Adrenal gland (tissue), 9 donors: ENCODE measurements at regions not wholly inside any gene's neighbourhood (a gene's known extent, or its start where the extent isn't known, plus 50 kb on each side); places are given as distances from the start of the nearest gene placed in this dataset.

ENCODE experiments used
- DNase-seq, 7 donors: peaks; one replicate each; pipeline ENCODE4 v3.0.0-alpha.2; 2019 to 2020
- H3K27ac ChIP-seq, 5 donors: fragments of 200-600 bp; sonication (generic) in 4 of 5; 1 replicate in 3 of 5; 2 replicates in 2 of 5; pipeline versions ENCODE4 v1.5.1 to v1.8.0; 2016 to 2020; ENCODE audit warnings: mild to moderate bottlenecking in 1 of 5
- H3K27me3 ChIP-seq: fragments of 200-600 bp; 2 replicates; pipeline ENCODE4 v1.8.0; 2021
- H3K36me3 ChIP-seq, 2 donors: fragments of 200-600 bp; replicated peaks in 1 of 2; 1 replicate in 1 of 2; 2 replicates in 1 of 2; pipeline versions ENCODE4 v1.5.1 to v1.8.0; 2018 to 2022
- H3K4me1 ChIP-seq, 2 donors: fragments of 200-600 bp; replicated peaks in 1 of 2; 1 replicate in 1 of 2; 2 replicates in 1 of 2; pipeline versions ENCODE4 v1.5.1 to v1.8.0; 2018 to 2021
- H3K4me3 ChIP-seq, 4 donors: fragments of 200-600 bp; sonication (generic) in 3 of 4; one replicate each; pipeline ENCODE4 v1.5.1; 2016 to 2018
- H3K9me3 ChIP-seq, 3 donors: fragments of 200-600 bp; sonication (generic) in 1 of 3; replicated peaks in 1 of 3; 1 replicate in 2 of 3; 2 replicates in 1 of 3; pipeline versions ENCODE4 v1.5.1 to v1.8.0; 2016 to 2021
- CTCF ChIP-seq, 6 experiments: fragments of 450-650 bp in 4 of 6; fragments of 200-600 bp in 2 of 6; sonication (generic) in 1 of 6; IDR thresholded peaks; 1 replicate in 5 of 6; 2 replicates in 1 of 6; pipeline versions ENCODE4 v1.5.1 to v1.8.0; 2016 to 2021; ENCODE audit warnings: antibody characterized with exemption in 6 of 6, mild to moderate bottlenecking in 2 of 6, moderate library complexity in 1 of 6
- POLR2A ChIP-seq, 2 donors: fragments of 450-650 bp; IDR thresholded peaks; one replicate each; pipeline ENCODE4 v1.6.1; 2017; ENCODE audit warnings: antibody characterized with exemption in 2 of 2, mild to moderate bottlenecking in 2 of 2, moderate library complexity in 1 of 2
- WGBS, 4 donors: extraction: QIAGEN DNeasy Blood & Tissue Kit in 2 of 4; methylation state at CpG; one replicate each; pipeline versions ENCODE4 v1.1.5 to v1.1.7; 2013 to 2017; 5-methylcytosine and 5-hydroxymethylcytosine counted together
- intact Hi-C, 2 donors: fragments of 100-400 bp; cut with DNase I; formaldehyde crosslinking; loops; one replicate each; pipeline versions ENCODE4 v1.14.1 to v1.15.0; 2022 to 2023
- donor health status: healthy with polysubstance abuse.
- donor health status: Bipolar disorder and iron deficiency.
- donor health status: DM: yes; HTN: yes; CAD: no.
- donor health status: DM: no; HTN: no; CAD: no.
- donor health status: DM: no; HTN: no; CAD: no.

GRCh38 chr6:132215805-132216204 is 185.5 kb downstream of the MOXD1 start:
- H3K27ac ChIP-seq: no peak overlapping the region
- no peaks in the 10 kb centered on the region for H3K9me3 ChIP-seq
- H3K27me3 ChIP-seq: no peaks in the 10 kb centered on the region
- 51 to 67% (median 64%) methylated on average over 2 of the region's 2 CpGs for WGBS, 4 donors
- H3K4me1 ChIP-seq: no peaks in the 10 kb centered on the region
- H3K4me3 ChIP-seq: no peak overlapping the region
- H3K36me3 ChIP-seq: no peaks in the 10 kb centered on the region
- TF ChIP-seq POLR2A (IDR thresholded peaks at IDR 0.05) (no peak), CTCF (IDR thresholded peaks at IDR 0.05) (no peak)
- intact Hi-C loops: no loop called here
- no peak for DNase-seq

GRCh38 chr6:132214716-132215115 is 186.6 kb downstream of the MOXD1 start:
- intact Hi-C loops: no loop called here
- Histone ChIP-seq H3K27ac (no peak overlapping the region), H3K27me3 (no peaks in the 10 kb centered on the region), H3K36me3 (no peaks in the 10 kb centered on the region), H3K4me3 (no peak overlapping the region), H3K4me1 (no peaks in the 10 kb centered on the region), H3K9me3 (no peaks in the 10 kb centered on the region)
- DNase-seq: no peak
- WGBS, 4 donors: 56 to 70% (median 61%) methylated on average over 2 of the region's 2 CpGs
- TF ChIP-seq CTCF (IDR thresholded peaks at IDR 0.05): no peak
- no peak for TF ChIP-seq POLR2A (IDR thresholded peaks at IDR 0.05)

GRCh38 chr6:132213732-132214131 is 187.5 kb downstream of the MOXD1 start:
- Histone ChIP-seq H3K36me3 (no peaks in the 10 kb centered on the region), H3K4me1 (no peaks in the 10 kb centered on the region), H3K4me3 (no peak overlapping the region), H3K9me3 (no peaks in the 10 kb centered on the region), H3K27ac (no peak overlapping the region), H3K27me3 (peaks cover 1% of the 10 kb centered on the region)
- no peak for DNase-seq
- TF ChIP-seq CTCF (IDR thresholded peaks at IDR 0.05): no peak
- TF ChIP-seq POLR2A (IDR thresholded peaks at IDR 0.05): no peak
- intact Hi-C loops: no loop called here
- 33 to 61% (median 46%) methylated on average over 4 of the region's 4 CpGs for WGBS, 4 donors

DNA sequence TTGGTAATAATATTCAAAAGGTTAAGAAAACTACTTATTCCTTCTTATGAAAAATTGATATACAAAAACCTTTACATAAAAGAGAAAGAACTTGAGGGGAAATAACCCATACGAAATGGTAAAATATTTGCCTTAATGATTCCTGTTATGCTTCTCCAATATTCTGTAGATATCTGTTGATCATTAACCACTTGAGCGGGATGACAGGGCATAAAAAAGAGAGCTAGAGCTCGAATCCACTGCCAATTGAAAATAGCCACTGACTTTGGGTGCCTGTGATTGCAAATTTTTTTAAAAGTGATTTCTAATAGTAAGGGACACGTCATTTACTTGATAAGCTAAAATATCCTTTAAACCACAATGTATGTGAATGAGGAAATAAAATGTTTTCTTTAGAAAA is 188.1 kb downstream of the MOXD1 start:
- 63 to 74% (median 71%) methylated on average over 4 of the region's 4 CpGs for WGBS, 4 donors
- TF ChIP-seq POLR2A (IDR thresholded peaks at IDR 0.05): no peak
- no peak for TF ChIP-seq CTCF (IDR thresholded peaks at IDR 0.05)

More for the DNA sequence above, 188.1 kb downstream of the MOXD1 start:
- H3K27me3 ChIP-seq: peaks cover 3% of the 10 kb centered on the region
- H3K4me3 ChIP-seq: no peak overlapping the region
- no peaks in the 10 kb centered on the region for H3K9me3 ChIP-seq
- intact Hi-C loops: no loop called here
- no peaks in the 10 kb centered on the region for H3K4me1 ChIP-seq
- no peak overlapping the region for H3K27ac ChIP-seq
- DNase-seq: no peak
- no peaks in the 10 kb centered on the region for H3K36me3 ChIP-seq
